Kasumi-1 (cell line): ENCODE measurements at regions not wholly inside any gene's neighbourhood (a gene's known extent, or its start where the extent isn't known, plus 50 kb on each side); places are given as distances from the start of the nearest gene placed in this dataset.
"Not testable (repeated sequence)": the region's sequence is repeated elsewhere in the genome, so short reads cannot be mapped to it uniquely, and the experiment has no call there.

ENCODE experiments used
- DNase-seq, 2 experiments: peaks; one replicate each; lab custom pipeline; 2025; lab: John Stamatoyannopoulos, UW

GRCh38 chr12:78338054-78338785, 507.5 kb downstream of the NAV3 start:
- DNase-seq = no peak

GRCh38 chr12:78340406-78340805, 509.7 kb downstream of the NAV3 start:
- DNase-seq = no peak

- no peak for DNase-seq
These were observed 513.0 kb downstream of the NAV3 start for GRCh38 chr12:78343657-78344056.

- no peak for DNase-seq
These were observed 505.1 kb upstream of the SYT1 start for GRCh38 chr12:78359520-78359919.

- DNase-seq = no peak
These were observed 502.9 kb upstream of the SYT1 start for GRCh38 chr12:78361683-78362082.

- no peak for DNase-seq
These were observed 493.3 kb upstream of the SYT1 start for GRCh38 chr12:78371284-78371683.

GRCh38 chr12:78375461-78375860, 489.1 kb upstream of the SYT1 start:
- no peak for DNase-seq

GRCh38 chr12:78376257-78376656, 488.3 kb upstream of the SYT1 start:
- DNase-seq = no peak

GRCh38 chr12:78379065-78379464, 485.5 kb upstream of the SYT1 start:
- not testable (repeated sequence) for DNase-seq

GRCh38 chr12:78383414-78383813, 481.2 kb upstream of the SYT1 start:
- no peak for DNase-seq

GRCh38 chr12:78384541-78384940, 480.0 kb upstream of the SYT1 start:
- DNase-seq = no peak

- no peak for DNase-seq
These were observed 479.0 kb upstream of the SYT1 start for GRCh38 chr12:78385541-78385940.

- no peak for DNase-seq
These were observed 477.7 kb upstream of the SYT1 start for GRCh38 chr12:78386871-78387270.

GRCh38 chr12:78387721-78388120, 476.9 kb upstream of the SYT1 start:
- DNase-seq = no peak

GRCh38 chr12:78388461-78388860, 476.1 kb upstream of the SYT1 start:
- DNase-seq = peak in 1 of 2 experiments; percentile 12

GRCh38 chr12:78390920-78391319, 473.7 kb upstream of the SYT1 start:
- DNase-seq = no peak

GRCh38 chr12:78392918-78393317, 471.7 kb upstream of the SYT1 start:
- peak; percentile 24 to 47 for DNase-seq

- DNase-seq = no peak
These were observed 468.6 kb upstream of the SYT1 start for GRCh38 chr12:78395961-78396360.

GRCh38 chr12:78396538-78396937, 468.0 kb upstream of the SYT1 start:
- no peak for DNase-seq

- no peak for DNase-seq
These were observed 465.8 kb upstream of the SYT1 start for GRCh38 chr12:78398750-78399149.

- no peak for DNase-seq
These were observed 462.0 kb upstream of the SYT1 start for GRCh38 chr12:78402366-78403134.

- DNase-seq = no peak
These were observed 461.4 kb upstream of the SYT1 start for GRCh38 chr12:78403136-78403535.

GRCh38 chr12:78403681-78404080, 460.9 kb upstream of the SYT1 start:
- DNase-seq = no peak

GRCh38 chr12:78406213-78406612, 458.4 kb upstream of the SYT1 start:
- no peak for DNase-seq
